ENCODE measurements at regions not wholly inside any gene's neighbourhood (a gene's known extent, or its start where the extent isn't known, plus 50 kb on each side); places are given as distances from the start of the nearest gene placed in this dataset.

GRCh38 chr2:201983174-201983573 is 50.5 kb upstream of the FZD7 start:
- DNase-seq = no peak

GRCh38 chr2:201983800-201984199 is 49.9 kb upstream of the FZD7 start:
- ATAC-seq = no peak
- intact Hi-C loops (cut with DNase I, micrococcal nuclease) = no loop called here
- DNase-seq = no peak

More at GRCh38 chr2:201983174-201983573, 50.5 kb upstream of the FZD7 start:
- ATAC-seq = no peak
- intact Hi-C loops (cut with DNase I, micrococcal nuclease) = no loop called here

Data from left colon (tissue), 2 donors.